GM03348 (cell line): ENCODE measurements at regions not wholly inside any gene's neighbourhood (a gene's known extent, or its start where the extent isn't known, plus 50 kb on each side); places are given as distances from the start of the nearest gene placed in this dataset.

ENCODE experiments used
- DNase-seq: peaks from one replicate; pipeline ENCODE4 v3.0.0; 2012; ENCODE audit warnings: low spot score

GRCh38 chr5:4079831-4080230 lies 484.2 kb downstream of the IRX1 start:
- DNase-seq, result no peak

GRCh38 chr5:4080370-4080769 lies 484.7 kb downstream of the IRX1 start:
- no peak for DNase-seq

- DNase-seq, result no peak
Observed at GRCh38 chr5:4081059-4081458, 485.4 kb downstream of the IRX1 start.

GRCh38 chr5:4081466-4081865 lies 485.8 kb downstream of the IRX1 start:
- no peak for DNase-seq

GRCh38 chr5:4082966-4083564 lies 487.4 kb downstream of the IRX1 start:
- DNase-seq, result no peak

GRCh38 chr5:4083591-4084337 lies 488.1 kb downstream of the IRX1 start:
- no peak for DNase-seq

- DNase-seq, result no peak
Observed at GRCh38 chr5:4086081-4086480, 490.4 kb downstream of the IRX1 start.

- no peak for DNase-seq
Observed at GRCh38 chr5:4087110-4087509, 491.5 kb downstream of the IRX1 start.

GRCh38 chr5:4089087-4089486 lies 493.5 kb downstream of the IRX1 start:
- no peak for DNase-seq

GRCh38 chr5:4093236-4093635 lies 497.6 kb downstream of the IRX1 start:
- no peak for DNase-seq

GRCh38 chr5:4093970-4094369 lies 498.3 kb downstream of the IRX1 start:
- no peak for DNase-seq

- no peak for DNase-seq
Observed at GRCh38 chr5:4095918-4096630, 500.4 kb downstream of the IRX1 start.

GRCh38 chr5:4097199-4097598 lies 501.6 kb downstream of the IRX1 start:
- no peak for DNase-seq

GRCh38 chr5:4098226-4098625 lies 502.6 kb downstream of the IRX1 start:
- no peak for DNase-seq

GRCh38 chr5:4099386-4099785 lies 503.8 kb downstream of the IRX1 start:
- DNase-seq, result no peak

- DNase-seq, result no peak
Observed at GRCh38 chr5:4100739-4101138, 505.1 kb downstream of the IRX1 start.

GRCh38 chr5:4101189-4101588 lies 505.6 kb downstream of the IRX1 start:
- no peak for DNase-seq

- DNase-seq, result no peak
Observed at GRCh38 chr5:4104831-4105597, 509.4 kb downstream of the IRX1 start.

GRCh38 chr5:4108690-4109089 lies 513.1 kb downstream of the IRX1 start:
- DNase-seq, result no peak

- DNase-seq, result no peak
Observed at GRCh38 chr5:4113426-4113825, 517.8 kb downstream of the IRX1 start.

- DNase-seq, result no peak
Observed at GRCh38 chr5:4113905-4114304, 518.3 kb downstream of the IRX1 start.

GRCh38 chr5:4114452-4114851 lies 518.8 kb downstream of the IRX1 start:
- DNase-seq, result no peak

- no peak for DNase-seq
Observed at GRCh38 chr5:4116834-4117233, 521.2 kb downstream of the IRX1 start.
